GM23248 (cell line): ENCODE measurements at regions not wholly inside any gene's neighbourhood (a gene's known extent, or its start where the extent isn't known, plus 50 kb on each side); places are given as distances from the start of the nearest gene placed in this dataset.

Source experiments
- EZH2 ChIP-seq: fragments of 200-600 bp; sonication (generic); IDR thresholded peaks from 2 replicates; pipeline ENCODE4 v1.6.1; 2018; ENCODE audit warnings: antibody characterized with exemption, mild to moderate bottlenecking; ENCODE audit not compliant: insufficient read depth, poor library complexity, severe bottlenecking
- EZH2phosphoT487 ChIP-seq: fragments of 200-600 bp; sonication (generic); IDR thresholded peaks from 2 replicates; pipeline ENCODE4 v1.6.1; 2018; ENCODE audit warnings: antibody characterized with exemption, moderate library complexity, mild to moderate bottlenecking, low read depth; ENCODE audit not compliant: insufficient read depth

- TF ChIP-seq EZH2phosphoT487 (no peak), EZH2 (no peak)
These were observed 106.2 kb upstream of the L3MBTL4 start for GRCh38 chr18:6520901-6521300.
